Calu3 (cell line): ENCODE measurements at regions not wholly inside any gene's neighbourhood (a gene's known extent, or its start where the extent isn't known, plus 50 kb on each side); places are given as distances from the start of the nearest gene placed in this dataset.

ENCODE experiments used
- BruUV-seq: library from RNA; stranded (reverse); fragments of 400-500 nt; replicated peaks from 2 replicates; lab custom pipeline; 2021; lab: Mats Ljungman, UMichigan
- CTCF ChIA-PET: fragments of 300-600 bp; sonication (Branson Sonifier 250); formaldehyde crosslinking; loops from one replicate; lab custom pipeline; 2022; ENCODE audit warnings: antibody characterized with exemption; lab: Charles Lee
- DNase-seq: peaks from one replicate; pipeline ENCODE4 v3.0.0; 2022
- H3K27ac Mint-ChIP-seq: one replicate; pipeline ENCODE4 v1.8.0; 2022; ENCODE audit warnings: mixed read lengths; ENCODE audit not compliant: unreplicated experiment
- H3K27me3 Mint-ChIP-seq: one replicate; pipeline ENCODE4 v1.8.0; 2022; ENCODE audit warnings: mixed read lengths; ENCODE audit not compliant: unreplicated experiment
- H3K36me3 Mint-ChIP-seq: one replicate; pipeline ENCODE4 v1.8.0; 2022; ENCODE audit warnings: mild to moderate bottlenecking, moderate library complexity, mixed read lengths; ENCODE audit not compliant: insufficient read depth, unreplicated experiment
- H3K4me1 Mint-ChIP-seq: one replicate; pipeline ENCODE4 v1.8.0; 2022; ENCODE audit warnings: mild to moderate bottlenecking, low read depth, mixed read lengths; ENCODE audit not compliant: unreplicated experiment
- H3K4me3 Mint-ChIP-seq: one replicate; pipeline ENCODE4 v1.8.0; 2022; ENCODE audit warnings: mild to moderate bottlenecking, low read depth, moderate library complexity, mixed read lengths; ENCODE audit not compliant: unreplicated experiment
- H3K9me3 Mint-ChIP-seq: one replicate; pipeline ENCODE4 v1.8.0; 2022; ENCODE audit warnings: low read depth, mixed read lengths; ENCODE audit not compliant: unreplicated experiment
- CTCF ChIP-seq: fragments of 200-600 bp; IDR thresholded peaks from one replicate; pipeline ENCODE4 v1.8.0; 2022; ENCODE audit warnings: antibody characterized with exemption; ENCODE audit not compliant: unreplicated experiment
- intact Hi-C: fragments of 100-400 bp; cut with micrococcal nuclease; formaldehyde crosslinking; loops from one replicate; pipeline ENCODE4 v1.10.0; 2022; ENCODE audit not compliant: unreplicated experiment

GRCh38 chr16:17777408-17777863, 306.7 kb upstream of the XYLT1 start:
- intact Hi-C loops, result no loop called here
- Mint-ChIP-seq H3K4me3 (no peak overlapping the region), H3K4me1 (no peaks in the 10 kb centered on the region), H3K36me3 (no peaks in the 10 kb centered on the region), H3K27me3 (no peaks in the 10 kb centered on the region), H3K9me3 (peaks cover 20% of the 10 kb centered on the region), H3K27ac (no peak overlapping the region)
- TF ChIP-seq CTCF, result no peak
- no peak for DNase-seq
- CTCF ChIA-PET, result no interaction called here
- no TSS peak for BruUV-seq

DNA sequence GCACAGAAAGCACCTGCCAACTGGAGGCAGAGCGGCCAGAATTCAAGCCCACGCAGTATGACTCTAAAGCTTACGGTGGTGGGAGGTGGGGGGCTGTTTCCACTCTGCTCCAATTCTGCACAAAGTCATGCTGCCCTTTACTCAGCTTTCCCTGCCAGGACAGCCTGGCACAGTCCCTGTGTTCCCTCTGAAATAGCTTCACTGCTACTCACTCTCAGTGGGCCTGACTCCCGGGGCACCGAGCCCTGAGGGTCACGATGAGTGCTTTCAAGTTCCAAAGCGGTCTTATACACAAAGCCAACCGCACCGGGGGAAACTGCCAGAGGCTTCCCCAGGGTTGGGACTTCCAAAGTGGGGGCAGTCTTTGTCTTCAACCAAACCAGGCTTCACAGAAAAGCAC, 306.1 kb upstream of the XYLT1 start:
- H3K27ac Mint-ChIP-seq, result no peak overlapping the region
- H3K27me3 Mint-ChIP-seq, result no peaks in the 10 kb centered on the region
- intact Hi-C loops, result no loop called here
- no peak for TF ChIP-seq CTCF
- DNase-seq, result no peak
- no peak overlapping the region for H3K4me3 Mint-ChIP-seq
- no peaks in the 10 kb centered on the region for H3K36me3 Mint-ChIP-seq
- CTCF ChIA-PET, result no interaction called here
- no peaks in the 10 kb centered on the region for H3K4me1 Mint-ChIP-seq
- H3K9me3 Mint-ChIP-seq, result peaks cover 23% of the 10 kb centered on the region
- no TSS peak for BruUV-seq

DNA sequence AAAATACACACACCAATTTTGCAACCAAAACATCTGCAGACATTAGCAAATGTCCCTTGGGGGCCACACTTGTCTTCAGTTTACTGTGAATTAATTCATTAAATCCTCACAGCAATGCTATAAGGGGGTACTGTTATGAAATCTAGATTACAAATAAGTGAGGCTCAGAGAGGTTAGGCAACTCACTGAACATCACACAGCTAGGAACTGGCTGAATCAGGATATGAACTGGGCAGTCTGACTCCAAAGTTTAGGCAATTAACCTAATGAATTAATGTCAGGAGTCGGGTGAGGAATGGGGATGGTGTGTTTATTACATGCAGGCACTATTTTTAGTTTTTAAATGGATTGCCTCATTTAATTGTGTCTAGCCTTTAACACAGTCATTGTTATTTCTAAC, 305.7 kb upstream of the XYLT1 start:
- intact Hi-C loops, result no loop called here
- DNase-seq, result no peak
- Mint-ChIP-seq H3K4me1 (no peaks in the 10 kb centered on the region), H3K36me3 (no peaks in the 10 kb centered on the region), H3K27ac (no peak overlapping the region), H3K27me3 (no peaks in the 10 kb centered on the region), H3K4me3 (no peak overlapping the region), H3K9me3 (peaks cover 23% of the 10 kb centered on the region)
- no peak for TF ChIP-seq CTCF
- no TSS peak for BruUV-seq
- CTCF ChIA-PET, result no interaction called here

DNA sequence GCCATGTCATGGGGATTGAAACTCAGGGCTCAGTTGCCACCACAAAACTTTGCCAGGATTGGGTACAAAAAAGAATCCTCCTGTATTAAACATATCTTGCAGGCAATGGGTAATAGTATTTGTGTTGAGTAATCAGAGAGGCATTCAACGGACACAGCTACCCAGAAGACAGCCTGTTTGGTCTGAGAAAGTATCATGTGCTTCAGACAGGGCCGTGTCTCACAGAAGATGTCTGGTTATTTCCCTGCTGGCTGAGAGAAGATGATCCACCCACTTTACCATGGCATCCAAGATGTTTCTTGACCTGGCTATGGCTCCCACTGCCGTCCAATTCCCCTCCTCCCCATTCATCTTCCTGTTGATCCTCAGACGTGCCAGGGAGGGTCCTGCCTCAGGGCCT, 304.3 kb upstream of the XYLT1 start:
- intact Hi-C loops, result no loop called here
- Mint-ChIP-seq H3K4me1 (no peaks in the 10 kb centered on the region), H3K36me3 (no peaks in the 10 kb centered on the region), H3K27ac (no peak overlapping the region), H3K4me3 (no peak overlapping the region), H3K27me3 (no peaks in the 10 kb centered on the region), H3K9me3 (peaks cover 29% of the 10 kb centered on the region)
- BruUV-seq, result no TSS peak
- CTCF ChIA-PET, result no interaction called here
- no peak for TF ChIP-seq CTCF
- no peak for DNase-seq
